ENCODE measurements at regions not wholly inside any gene's neighbourhood (a gene's known extent, or its start where the extent isn't known, plus 50 kb on each side); places are given as distances from the start of the nearest gene placed in this dataset.

- no peak for DNase-seq
These were observed 88.2 kb upstream of the ABI3BP start for GRCh38 chr3:101081446-101081845.

GRCh38 chr3:101077361-101078011 is 84.3 kb upstream of the ABI3BP start:
- DNase-seq: no peak

GRCh38 chr3:101074518-101074917 is 81.3 kb upstream of the ABI3BP start:
- no peak for DNase-seq

GRCh38 chr3:101072300-101072699 is 79.1 kb upstream of the ABI3BP start:
- DNase-seq: no peak

GRCh38 chr3:101070799-101071121 is 77.5 kb upstream of the ABI3BP start:
- no peak for DNase-seq

- no peak for DNase-seq
These were observed 76.9 kb upstream of the ABI3BP start for GRCh38 chr3:101069901-101070798.

GRCh38 chr3:101068876-101069606 is 75.8 kb upstream of the ABI3BP start:
- no peak for DNase-seq

GRCh38 chr3:101066711-101067129 is 73.5 kb upstream of the ABI3BP start:
- no peak for DNase-seq

GRCh38 chr3:101065962-101066361 is 72.7 kb upstream of the ABI3BP start:
- DNase-seq: no peak

GRCh38 chr3:101063401-101063800 is 70.2 kb upstream of the ABI3BP start:
- no peak for DNase-seq

GRCh38 chr3:101061312-101061711 is 68.1 kb upstream of the ABI3BP start:
- DNase-seq: no peak

GRCh38 chr3:101050866-101051265 is 57.6 kb upstream of the ABI3BP start:
- no peak for DNase-seq

- DNase-seq: no peak
These were observed 56.8 kb upstream of the ABI3BP start for GRCh38 chr3:101050046-101050445.

- no peak for DNase-seq
These were observed 56.3 kb upstream of the ABI3BP start for GRCh38 chr3:101049532-101049931.

- DNase-seq: no peak
These were observed 50.5 kb upstream of the ABI3BP start for GRCh38 chr3:101043687-101044078.

GRCh38 chr3:101042996-101043686 is 49.9 kb upstream of the ABI3BP start:
- no peak for DNase-seq

Measured in NCI-H1930 (cell line).